HG03064 (cell line): ENCODE measurements at regions not wholly inside any gene's neighbourhood (a gene's known extent, or its start where the extent isn't known, plus 50 kb on each side); places are given as distances from the start of the nearest gene placed in this dataset.

Experiments used
- ATAC-seq: cut with Tn5 transposase; IDR thresholded peaks from one replicate; pipeline ENCODE4 v1.9.1; 2021; ENCODE audit warnings: low read depth; ENCODE audit not compliant: unreplicated experiment

DNA sequence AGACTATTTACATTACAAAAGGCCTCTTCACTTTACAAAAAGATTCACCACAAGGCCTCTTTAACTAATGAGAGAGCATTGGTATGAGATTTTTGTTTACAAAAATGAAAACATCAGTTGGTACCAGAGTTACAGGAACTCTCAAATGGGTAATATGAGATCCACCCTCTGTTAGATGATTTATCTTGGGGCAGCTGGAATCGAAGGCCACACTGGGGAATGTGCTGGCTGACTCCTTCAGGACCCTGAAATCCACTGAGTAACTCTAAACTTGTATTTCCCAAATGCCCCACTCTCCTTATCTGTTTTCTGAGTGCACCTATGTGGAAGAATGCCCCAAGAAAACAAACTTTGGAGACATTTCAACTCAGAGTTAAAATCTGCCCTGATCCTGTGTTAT lies 232.9 kb upstream of the F9 start:
- ATAC-seq: no peak

DNA sequence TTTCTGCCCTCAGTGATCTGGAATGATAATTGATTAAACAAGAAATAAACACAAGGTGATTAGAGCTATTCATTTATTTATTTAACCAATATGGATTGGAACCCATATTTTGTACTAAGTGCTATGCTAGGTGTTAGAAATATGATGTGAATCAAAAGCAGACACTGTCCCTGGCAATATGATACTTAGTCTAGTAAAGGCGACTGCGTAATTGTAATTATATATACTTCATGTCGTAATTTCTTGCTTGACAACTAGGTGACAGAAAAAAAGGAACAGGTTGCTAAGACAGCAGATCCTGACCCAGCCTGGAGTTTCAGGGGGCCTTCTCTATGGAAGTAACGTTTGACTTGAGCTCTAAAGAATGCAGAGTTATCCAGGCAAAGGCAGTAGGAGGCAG lies 236.5 kb upstream of the F9 start:
- ATAC-seq: no peak

DNA sequence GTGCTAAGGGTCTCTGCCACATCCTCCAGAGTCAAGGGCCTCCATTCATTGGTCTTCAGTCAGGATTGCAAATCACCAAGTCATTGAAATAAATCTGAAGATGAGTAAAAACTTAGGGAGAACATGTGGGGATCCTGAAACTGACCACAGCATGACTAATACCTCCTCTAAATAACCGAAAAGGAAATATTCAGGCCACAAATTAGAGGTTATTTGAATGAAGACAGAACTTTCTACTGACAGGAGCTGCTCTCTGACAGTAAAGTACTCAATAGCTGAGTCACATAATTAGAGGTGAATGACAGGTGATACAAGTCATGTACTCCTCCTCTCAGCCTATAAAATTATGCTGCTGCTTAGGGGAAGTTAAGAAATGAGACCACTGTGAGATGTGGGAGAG lies 240.2 kb upstream of the F9 start:
- no peak for ATAC-seq

DNA sequence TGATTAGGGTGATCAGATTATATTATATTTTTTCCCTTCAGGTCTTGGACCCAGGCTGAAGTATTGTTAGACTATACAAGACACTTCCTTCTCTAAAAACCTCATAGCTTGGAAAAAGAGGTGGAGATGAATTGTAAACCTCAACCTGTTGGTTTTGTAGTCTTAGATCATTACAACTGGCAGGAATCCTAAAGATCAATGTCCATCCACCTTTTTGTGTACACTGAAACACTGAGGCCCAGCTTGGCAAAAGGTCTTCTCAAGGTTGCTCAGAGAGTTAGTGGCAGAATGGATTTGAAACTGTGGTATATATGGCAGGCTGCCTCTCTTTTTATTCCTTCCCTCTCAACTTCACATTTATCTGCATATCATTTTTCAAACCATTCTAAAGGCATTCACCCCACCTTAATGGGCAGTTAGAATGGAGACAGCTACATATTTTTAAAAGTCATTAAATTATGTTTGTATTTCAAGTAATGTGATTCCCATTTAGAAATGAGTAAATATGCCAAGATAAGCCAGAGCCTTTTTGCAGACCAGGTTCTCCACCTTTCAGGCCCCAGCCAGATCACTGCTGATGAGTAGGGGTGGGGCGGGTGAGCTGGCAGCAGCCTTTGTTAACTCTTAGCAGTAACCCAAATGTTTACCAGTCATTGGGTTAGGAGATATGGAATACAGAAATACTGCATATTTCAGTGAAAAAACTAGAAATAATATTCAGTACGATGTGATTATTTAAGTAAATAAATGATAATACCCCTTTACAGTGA lies 243.2 kb upstream of the F9 start:
- ATAC-seq: no peak

DNA sequence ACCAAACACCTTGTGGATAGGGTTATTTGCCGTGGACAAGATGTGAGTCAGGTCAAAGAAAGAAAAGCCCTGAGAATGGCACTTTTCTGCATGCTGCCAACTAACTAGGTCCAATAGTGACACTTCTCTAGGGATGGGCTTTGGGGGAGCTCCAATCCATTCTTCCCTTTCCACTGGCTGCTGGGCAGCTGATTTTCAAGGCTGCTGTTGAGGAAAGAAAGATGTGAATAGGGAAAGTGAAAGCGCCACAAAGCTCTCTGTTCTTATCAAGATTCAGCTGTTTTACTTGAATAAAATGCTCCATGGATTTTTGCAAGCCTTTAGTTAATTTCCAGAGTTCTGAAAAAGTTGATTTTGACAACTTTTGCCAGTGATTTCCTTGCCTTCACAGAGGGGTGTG lies 244.2 kb upstream of the F9 start:
- ATAC-seq: no peak

DNA sequence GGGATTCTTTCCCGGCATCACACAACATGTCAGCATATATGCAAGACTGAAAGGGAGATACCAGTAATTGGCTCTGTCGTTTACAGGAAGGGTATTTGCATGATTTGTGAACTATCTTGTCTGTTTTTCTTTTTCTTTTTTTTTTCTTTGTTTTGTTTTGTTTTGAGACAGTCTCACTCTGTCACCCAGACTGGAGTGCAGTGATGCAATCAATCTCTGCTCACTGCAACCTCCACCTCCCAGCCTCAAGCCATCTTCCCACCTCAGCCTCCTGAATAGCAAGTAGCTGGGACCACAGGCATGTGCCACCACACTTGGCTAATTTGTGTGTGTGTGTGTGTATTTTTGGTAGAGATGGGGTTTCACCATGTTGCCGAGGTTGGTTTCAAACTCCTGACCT lies 262.7 kb upstream of the F9 start:
- no peak for ATAC-seq

DNA sequence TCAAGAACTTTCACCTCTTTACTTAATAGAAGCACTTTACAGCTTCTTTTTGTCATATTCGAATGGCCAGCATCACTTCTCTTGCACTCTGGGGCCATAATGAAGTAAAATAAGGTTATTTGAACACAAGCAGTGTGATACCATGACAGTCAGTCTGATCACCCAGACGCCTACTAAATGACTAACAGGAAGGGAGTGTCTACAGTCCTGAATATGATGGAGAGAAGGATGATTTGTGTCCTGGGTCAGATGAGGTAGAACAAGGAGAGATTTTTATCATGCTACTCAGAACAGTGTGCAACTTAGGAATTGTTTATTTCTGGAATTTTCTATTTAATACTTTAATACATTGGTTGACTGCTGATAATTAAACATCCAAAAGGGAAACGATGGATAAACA lies 284.2 kb upstream of the F9 start:
- ATAC-seq: no peak

DNA sequence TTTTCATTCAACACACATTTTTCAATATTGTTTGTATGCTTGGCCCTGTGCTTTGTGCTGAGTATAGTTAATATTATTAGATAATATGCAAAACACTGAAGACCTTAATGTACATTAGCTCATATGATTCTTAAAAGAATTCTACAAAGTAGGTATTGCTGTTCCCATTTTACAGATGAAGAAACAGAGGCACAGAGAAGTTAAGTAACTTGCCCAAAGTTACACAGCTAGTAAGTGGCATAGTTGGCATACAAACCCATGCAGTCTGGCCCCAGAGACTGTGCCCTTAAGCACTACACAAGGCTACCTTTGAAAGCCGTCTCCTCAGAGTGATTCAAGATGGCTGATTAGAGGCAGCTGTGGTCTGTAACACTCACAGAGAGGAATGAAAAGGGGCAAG lies 293.4 kb upstream of the F9 start:
- no peak for ATAC-seq

DNA sequence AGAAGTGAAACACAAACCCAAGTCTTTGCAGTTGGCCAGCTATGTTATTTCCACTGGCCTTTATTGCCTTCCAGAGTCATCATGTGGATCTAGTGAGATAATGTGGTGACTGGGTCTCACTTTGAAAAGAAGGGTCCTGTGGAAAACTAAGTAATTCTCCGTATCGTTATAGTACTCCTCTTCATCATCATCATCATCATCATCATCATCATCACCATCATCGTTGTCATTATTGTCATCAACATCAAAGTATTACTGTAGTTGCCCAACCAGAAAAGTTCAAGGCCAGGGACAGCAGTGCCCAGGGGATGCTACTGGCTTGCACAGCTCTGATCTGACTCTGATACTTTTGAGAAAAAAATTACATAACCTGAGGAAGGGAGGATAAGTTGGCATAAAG lies 295.6 kb upstream of the F9 start:
- no peak for ATAC-seq

DNA sequence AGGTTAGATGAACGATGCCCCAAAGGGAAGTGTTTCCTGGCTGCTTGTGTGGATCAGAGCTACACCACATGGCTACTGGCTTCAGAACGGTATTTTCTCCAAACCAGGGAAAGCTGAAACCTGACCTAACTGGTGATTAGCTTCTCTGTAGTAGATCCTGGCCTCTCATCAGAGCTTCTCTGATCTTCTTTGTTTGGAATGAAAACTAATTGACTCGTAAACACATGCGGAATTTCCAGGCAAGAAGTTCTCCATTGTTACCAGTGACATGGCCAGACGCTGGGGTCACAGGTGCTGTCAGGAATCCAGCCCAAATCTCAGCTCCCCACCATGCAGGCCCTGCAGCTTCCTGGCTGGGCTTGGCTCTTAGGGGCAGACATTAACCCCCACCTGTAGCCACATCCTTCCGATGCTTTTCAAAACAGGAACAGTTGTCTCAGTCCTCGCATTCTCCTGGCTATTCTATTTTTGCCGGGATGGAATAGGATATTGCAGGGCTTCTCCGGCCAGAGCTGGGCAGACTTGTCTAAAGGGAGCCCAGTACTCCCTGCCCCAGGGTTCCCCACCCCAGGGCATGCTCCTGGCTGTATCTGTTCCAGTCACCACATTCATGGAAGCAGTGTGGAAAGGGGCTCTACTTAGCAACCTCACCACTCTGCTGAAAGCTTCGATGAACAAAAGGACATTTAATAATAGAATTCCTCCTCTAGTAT lies 305.4 kb upstream of the F9 start:
- ATAC-seq: no peak

DNA sequence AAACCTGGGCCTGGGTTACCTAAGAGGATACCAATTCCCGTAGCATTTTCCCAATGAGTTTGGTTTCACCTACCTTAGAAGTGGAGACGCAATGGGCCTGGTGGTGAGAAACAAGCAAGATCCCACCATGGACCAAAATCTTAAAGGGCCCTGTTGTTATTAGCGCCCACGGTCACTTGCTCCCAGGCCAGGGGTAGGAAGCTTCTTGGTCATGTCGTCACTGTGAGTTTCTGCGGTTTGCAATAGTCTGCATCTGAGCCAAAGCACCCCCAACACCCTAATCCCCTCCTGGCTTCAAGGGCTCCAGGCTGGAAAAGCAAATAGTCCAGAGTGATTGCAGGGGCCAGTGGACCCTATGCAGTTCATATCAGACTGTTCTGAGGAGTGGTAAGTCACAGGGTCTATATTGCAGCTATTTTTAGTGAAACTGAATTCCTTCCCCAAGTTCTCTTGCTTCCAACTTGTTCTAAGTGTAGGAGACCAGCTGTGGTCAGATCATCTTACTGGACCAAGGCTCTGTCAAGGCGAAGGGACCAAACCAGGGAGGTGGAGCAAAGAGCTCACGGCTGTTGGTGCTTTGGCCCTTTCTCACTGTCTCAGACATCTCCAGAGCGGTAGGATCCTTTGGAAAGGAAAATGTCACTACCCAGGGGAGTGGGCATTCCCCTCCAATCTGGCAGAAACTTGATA lies 307.9 kb upstream of the F9 start:
- no peak for ATAC-seq

DNA sequence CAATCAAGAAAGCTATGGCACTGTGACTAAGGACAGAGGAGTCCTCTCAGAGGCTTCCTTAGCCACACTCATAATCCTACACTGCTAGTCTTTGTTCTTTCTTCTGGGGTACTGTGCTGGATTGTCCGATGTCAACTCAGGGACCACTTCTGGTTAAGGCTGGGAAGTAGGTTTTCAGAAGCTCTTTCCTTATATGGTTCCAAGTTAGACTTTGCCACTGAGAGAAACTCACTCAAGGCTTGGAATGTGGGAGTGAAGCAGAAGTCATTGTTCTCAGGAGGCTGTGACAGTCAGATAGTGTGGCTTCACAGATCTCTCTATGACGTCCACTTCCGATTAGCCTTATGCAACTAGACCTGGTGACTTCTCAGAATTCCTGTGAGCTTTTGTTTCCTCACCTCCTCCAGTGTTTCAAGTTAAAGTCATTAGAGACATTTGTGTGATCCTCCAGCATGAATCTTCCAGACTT lies 317.3 kb upstream of the F9 start:
- ATAC-seq: no peak

DNA sequence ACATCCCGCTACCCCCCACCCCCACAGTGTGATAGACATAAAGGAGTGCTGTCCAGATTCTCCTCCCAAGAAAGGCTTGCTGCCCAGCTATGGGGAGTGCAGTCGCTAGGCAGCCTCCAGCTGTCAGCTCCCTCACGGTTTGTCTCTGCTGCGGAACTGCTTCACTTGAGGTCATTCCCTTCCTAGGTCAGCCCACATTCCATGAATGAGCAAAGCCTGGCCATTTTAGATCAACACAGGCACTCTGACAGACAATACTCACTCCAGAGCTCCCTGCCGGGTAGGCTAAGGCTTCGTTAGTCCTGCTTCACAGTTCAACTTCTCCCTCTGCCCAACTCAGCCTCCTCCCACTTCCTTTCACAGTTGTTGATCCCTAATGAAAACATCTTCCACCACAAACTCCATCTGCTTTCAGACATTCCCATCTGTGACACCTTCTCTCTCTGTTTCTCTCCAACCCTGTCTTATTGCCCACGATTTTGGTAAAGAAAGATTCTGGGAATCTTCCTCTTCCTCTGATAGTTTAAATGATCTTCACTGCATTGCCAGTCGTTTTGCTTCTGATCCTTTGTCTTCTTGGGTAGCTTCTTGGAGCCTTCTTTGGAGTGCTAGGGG lies 318.9 kb upstream of the F9 start:
- ATAC-seq: no peak

DNA sequence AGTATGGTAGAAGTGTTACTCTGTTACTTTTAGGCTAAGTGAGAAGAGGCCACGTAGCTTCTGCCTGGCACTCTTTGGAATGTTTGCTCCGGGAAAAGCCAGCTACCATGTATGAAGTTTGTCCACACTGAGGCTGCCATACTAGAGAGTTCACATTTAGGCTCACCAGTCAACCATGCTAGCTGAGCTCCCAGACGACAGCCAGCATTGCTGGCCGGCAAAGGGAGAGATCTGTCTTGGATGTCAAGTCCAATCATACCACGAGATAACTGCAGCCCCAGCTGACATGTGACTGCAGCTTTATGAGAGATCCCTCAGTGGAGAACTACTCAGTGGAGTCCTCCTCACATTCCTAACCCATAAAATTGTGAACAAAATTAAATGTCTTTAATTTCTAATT lies 321.2 kb upstream of the F9 start:
- ATAC-seq: no peak

DNA sequence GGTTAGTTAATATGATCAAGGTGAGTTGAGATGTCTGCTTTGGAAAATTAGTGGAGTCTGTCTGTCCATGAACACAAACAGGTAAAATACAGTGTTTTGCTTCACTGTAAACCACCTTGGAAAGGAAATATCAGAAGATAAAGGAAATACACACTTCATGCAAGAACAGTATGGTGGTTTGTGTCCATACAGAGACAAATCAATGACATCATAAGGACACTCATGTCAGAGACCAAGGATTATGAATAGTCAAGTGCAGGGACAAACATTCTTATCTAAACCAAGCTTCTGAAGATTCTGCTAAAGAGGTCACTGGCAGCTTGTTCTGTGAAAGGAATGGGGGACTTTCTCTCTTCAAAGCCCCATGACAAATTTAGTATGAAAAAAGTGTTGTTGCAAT lies 322.9 kb upstream of the F9 start:
- ATAC-seq: no peak

DNA sequence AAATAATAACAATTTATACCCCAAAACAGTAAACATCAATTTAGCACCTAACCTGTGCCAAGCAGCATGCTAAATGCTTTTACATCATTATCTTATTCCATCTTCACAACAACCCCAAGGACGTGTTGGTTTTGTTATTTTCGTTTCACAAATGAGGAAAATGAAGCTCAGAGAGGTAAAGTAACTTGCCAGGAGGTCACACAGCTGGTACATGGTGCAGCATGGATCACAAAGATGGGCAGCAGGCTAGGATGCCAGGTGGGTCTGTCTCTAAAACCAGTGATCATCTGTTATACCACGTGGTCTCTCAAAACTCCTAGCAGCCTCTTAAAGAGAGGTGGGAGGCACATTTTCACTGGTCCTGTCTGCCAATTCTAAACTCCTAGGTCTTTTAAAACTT lies 323.6 kb upstream of the F9 start:
- ATAC-seq: no peak

DNA sequence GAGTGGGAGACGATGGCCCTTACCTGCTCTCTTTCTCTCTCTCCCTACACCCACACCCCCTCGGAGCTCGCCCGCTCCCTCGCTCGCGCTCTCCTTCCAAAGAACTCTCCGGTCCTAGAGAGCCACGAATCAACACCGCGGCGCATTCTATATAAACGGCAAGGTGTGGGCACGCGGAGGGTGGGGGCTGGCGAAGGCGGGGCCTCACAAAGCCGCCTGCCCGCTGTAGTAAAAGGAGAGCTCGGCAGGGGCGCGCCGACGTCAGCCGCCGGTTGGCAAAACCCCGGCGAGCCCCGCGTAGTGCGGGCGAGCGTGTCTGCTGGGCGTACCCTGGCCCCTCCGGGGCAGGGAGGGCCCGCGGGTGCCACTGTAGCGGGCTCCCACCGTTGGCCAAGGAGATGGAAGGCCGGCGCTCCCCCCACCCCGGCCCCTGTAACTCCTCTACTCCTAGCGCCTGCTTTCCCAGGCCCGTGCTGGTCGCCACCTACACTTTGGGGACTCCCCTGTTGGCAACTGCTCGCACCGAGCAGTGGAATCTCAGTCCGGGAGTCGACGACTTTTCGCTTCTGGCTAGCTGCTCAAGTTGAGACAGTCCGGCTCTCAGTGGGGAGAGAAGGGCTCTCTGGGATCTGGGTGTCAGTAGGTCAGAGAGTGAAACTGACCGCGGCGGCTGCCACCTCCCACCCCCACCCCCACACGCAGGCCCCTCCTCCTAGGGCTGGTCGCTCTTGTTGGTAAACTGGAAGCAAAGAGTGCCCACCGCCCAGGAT lies 325.5 kb upstream of the F9 start:
- no peak for ATAC-seq

DNA sequence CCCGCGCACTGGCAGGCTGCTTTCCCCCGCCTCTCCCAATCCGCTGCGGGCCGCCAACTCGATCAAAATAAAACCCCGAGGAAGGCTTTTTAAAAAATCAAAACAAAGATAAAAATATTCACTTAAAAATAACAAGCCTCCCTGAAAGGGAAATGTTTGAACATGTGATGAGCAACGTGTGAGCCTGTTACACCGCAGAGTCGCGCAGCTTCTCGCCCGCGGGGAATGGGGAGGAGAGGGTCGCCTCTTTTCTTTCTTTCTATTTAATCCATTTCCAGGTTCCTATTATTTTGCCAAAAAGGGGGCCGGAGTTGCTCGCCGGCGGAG lies 326.0 kb upstream of the F9 start:
- no peak for ATAC-seq

DNA sequence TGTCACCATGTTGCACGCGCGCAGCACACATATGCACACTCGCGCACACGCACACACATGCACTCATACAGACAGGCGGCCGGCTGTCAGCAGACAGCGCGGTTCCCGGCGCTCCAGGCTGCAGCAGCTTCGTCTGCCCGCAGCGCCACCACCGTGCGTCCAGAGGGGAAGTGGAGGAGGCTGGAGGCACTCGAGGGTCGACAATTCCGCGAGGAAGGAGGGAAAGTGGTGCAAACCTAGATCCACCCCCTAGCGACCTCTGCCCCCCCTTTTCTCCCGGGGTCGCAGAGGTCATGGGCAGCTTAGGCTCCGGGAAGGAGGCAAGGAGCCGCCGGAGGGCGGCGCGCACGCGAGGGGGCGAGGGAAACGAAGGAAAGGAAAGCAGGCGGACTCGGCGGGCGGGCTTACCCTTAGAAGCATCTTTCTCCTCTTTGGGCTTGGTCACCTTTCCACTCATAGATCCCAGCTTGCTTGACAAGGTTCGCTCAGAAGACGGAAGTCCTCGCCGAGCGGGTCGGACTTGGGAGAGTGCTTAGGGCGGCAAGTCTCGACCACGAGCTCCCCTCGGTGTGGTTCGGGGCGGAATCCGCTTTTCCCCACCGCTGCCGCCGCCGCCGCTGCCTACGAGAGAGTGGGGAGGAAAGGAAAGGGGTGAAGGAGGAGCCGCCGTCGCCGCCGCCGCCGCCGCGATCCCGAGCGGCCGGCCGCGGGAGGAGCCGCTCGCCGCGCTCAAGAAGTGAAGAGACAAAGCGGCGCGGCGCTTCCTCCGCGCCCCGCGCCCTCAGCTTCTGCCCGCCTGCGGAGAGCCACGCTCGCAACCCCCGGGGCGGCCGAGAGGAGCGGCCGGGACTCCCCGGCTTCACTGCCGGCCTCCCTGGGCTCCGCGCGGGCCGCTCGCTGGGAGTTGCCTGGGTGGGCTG lies 326.6 kb upstream of the F9 start:
- no peak for ATAC-seq
